ENCODE measurements at regions not wholly inside any gene's neighbourhood (a gene's known extent, or its start where the extent isn't known, plus 50 kb on each side); places are given as distances from the start of the nearest gene placed in this dataset.

DNA sequence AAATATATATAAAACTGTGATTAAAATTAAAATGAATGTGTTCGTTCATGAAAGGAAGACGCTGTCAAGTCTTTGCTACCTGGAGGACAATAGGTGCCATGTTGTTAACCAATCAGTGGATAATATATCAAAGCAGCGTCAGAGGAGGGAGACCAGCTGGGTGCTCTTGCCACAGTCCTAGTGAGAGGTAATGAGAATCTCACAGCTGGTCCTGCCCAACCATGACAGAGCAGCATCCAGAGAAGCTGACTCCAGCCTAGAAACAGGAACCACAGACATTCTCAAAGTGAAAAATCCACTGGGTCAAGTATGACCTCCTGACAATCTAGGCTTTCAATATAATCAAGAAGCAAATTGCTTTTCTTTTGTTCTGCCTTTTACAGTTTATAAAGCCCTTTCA, 94.5 kb upstream of the LRFN2 start (continued):
- TF ChIP-seq, protein P1, sequence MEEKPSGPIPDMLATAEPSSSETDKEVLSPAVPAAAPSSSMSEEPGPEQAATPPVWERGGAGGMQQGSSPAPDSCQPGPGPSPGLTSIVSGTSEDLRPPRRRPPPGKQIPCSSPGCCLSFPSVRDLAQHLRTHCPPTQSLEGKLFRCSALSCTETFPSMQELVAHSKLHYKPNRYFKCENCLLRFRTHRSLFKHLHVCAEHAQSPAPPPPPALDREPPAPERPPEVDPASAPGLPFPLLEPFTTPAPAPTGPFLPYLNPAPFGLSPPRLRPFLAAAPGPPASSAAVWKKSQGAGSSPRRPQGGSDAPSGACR (CRISPR knock-in tag; IDR thresholded peaks at IDR 0.05): no peak
- TF ChIP-seq GABPB1 (CRISPR knock-in tag; IDR thresholded peaks at IDR 0.05) (no peak), ZNF781 (CRISPR knock-in tag; IDR thresholded peaks at IDR 0.05; ENCODE audit: borderline replicate concordance, not compliant biosample characterization) (no peak), ZNF747 (CRISPR knock-in tag; IDR thresholded peaks at IDR 0.05; ENCODE audit: borderline replicate concordance) (no peak), CBFB (CRISPR knock-in tag; IDR thresholded peaks at IDR 0.05) (no peak), YEATS4 (CRISPR knock-in tag; IDR thresholded peaks at IDR 0.05; ENCODE audit: borderline replicate concordance) (no peak), MAZ (IDR thresholded peaks at IDR 0.05; ENCODE audit: borderline replicate concordance, low read depth, low read length) (no peak), MAZ (CRISPR knock-in tag; IDR thresholded peaks at IDR 0.05; ENCODE audit: low read depth) (no peak)
- TF ChIP-seq, protein P2, sequence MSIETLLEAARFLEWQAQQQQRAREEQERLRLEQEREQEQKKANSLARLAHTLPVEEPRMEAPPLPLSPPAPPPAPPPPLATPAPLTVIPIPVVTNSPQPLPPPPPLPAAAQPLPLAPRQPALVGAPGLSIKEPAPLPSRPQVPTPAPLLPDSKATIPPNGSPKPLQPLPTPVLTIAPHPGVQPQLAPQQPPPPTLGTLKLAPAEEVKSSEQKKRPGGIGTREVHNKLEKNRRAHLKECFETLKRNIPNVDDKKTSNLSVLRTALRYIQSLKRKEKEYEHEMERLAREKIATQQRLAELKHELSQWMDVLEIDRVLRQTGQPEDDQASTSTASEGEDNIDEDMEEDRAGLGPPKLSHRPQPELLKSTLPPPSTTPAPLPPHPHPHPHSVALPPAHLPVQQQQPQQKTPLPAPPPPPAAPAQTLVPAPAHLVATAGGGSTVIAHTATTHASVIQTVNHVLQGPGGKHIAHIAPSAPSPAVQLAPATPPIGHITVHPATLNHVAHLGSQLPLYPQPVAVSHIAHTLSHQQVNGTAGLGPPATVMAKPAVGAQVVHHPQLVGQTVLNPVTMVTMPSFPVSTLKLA (IDR thresholded peaks at IDR 0.05): no peak

DNA sequence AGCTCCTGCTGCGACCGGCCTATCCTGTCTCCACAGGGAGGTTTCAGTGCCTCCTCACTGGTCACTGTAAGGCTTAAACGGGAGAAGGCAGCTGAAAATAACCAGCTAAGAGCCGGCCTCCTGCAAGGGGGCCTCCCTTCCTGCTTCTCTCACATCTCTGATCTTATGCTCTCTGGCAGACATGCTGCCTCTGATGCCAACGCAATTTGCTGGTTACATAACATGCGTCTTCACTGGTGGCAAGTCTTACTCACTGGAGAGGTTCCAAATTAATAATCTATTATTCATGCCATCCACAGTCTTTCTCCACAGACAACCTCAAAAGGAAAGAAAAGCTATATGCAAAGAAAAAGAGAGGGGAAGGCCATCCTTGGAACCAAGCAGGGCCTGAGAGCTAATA, 91.8 kb upstream of the LRFN2 start:
- TF ChIP-seq ZMAT3 (CRISPR knock-in tag; conservative IDR thresholded peaks at IDR 0.05): no peak
- TF ChIP-seq EP300 (IDR thresholded peaks at IDR 0.05; ENCODE audit: low read depth in 2 of 2, low read length in 2 of 2): no peak
- TF ChIP-seq EP300 (CRISPR knock-in tag; IDR thresholded peaks at IDR 0.05; ENCODE audit: borderline replicate concordance): no peak
- TF ChIP-seq SALL1 (CRISPR knock-in tag; IDR thresholded peaks at IDR 0.05): no peak
- TF ChIP-seq IRF2 (CRISPR knock-in tag; IDR thresholded peaks at IDR 0.05): no peak
- TF ChIP-seq ATM (IDR thresholded peaks at IDR 0.05; ENCODE audit: borderline replicate concordance): no peak
- no peak for TF ChIP-seq ZNF350 (CRISPR knock-in tag; IDR thresholded peaks at IDR 0.05; ENCODE audit: borderline replicate concordance, low read depth)
- no peak for TF ChIP-seq ZNF713 (CRISPR knock-in tag; IDR thresholded peaks at IDR 0.05)
- no peak for TF ChIP-seq ZNF251 (CRISPR knock-in tag; IDR thresholded peaks at IDR 0.05)
- Histone ChIP-seq H3K36me3 (replicated peaks in 1 of 2; ENCODE audit: control insufficient read depth in 1 of 2, insufficient read depth in 2 of 2, low read length in 2 of 2) (no peaks in the 10 kb centered on the region), H3K9ac (ENCODE audit: insufficient read depth, low read depth, low read length) (no peak overlapping the region), H3K79me2 (ENCODE audit: insufficient read depth, low read length) (no peaks in the 10 kb centered on the region), H3K9me3 (ENCODE audit: low read length) (no peaks in the 10 kb centered on the region), H3K27ac (ENCODE audit: extremely low read length, insufficient read depth, low read length) (no peak overlapping the region), H3K4me1 (ENCODE audit: insufficient read depth, low read length) (no peaks in the 10 kb centered on the region), H4K20me1 (ENCODE audit: insufficient read depth, low read length) (no peaks in the 10 kb centered on the region), H3K4me3 (replicated peaks in 1 of 3; ENCODE audit: insufficient read depth in 1 of 3, low read depth in 2 of 3, low read length in 3 of 3) (no peak overlapping the region), H3K27me3 (ENCODE audit: control insufficient read depth in 1 of 2, insufficient read depth in 2 of 2, low read length in 2 of 2) (peaks cover 0 to 6% of the 10 kb centered on the region in 2 experiments; a peak in 1 of 5 replicates), H2AFZ (ENCODE audit: low read length) (no peak overlapping the region), H3K4me2 (ENCODE audit: low read depth, low read length) (no peak overlapping the region)
- in situ Hi-C loops (cut with HindIII; ENCODE audit: extremely low pct_ligation_motif_present, low pct_unique_long_range_greater_than_20kb) (no loop called here), intact Hi-C loops (cut with micrococcal nuclease; ENCODE audit: unreplicated experiment) (loop anchor here (1.0 kb wide), 1 partner anchor 32 kb away; no protein-coding TSS in a partner anchor)
- CTCF ChIA-PET (ENCODE audit: low intra/inter-chr PET ratio, low total read pairs): no interaction called here
- WGBS (ENCODE audit: low lambda C conversion rate): 59% methylated on average over 2 of the region's 6 CpGs
- DNase-seq (ENCODE audit: low spot score) (no peak), ATAC-seq (no peak), FAIRE-seq (no peak)
- no TSS peak for BruUV-seq (replicated peaks)
- POLR2A ChIA-PET: no interaction called here
